Fibroblast of skin of left biceps (primary cell): ENCODE measurements at regions not wholly inside any gene's neighbourhood (a gene's known extent, or its start where the extent isn't known, plus 50 kb on each side); places are given as distances from the start of the nearest gene placed in this dataset.

Experiments
- DNase-seq, 2 experiments: peaks; one replicate each; pipeline ENCODE4 v3.0.0-alpha.2; 2013; ENCODE audit warnings: low read depth in 2 of 2

GRCh38 chr16:79329967-79330366, 270.6 kb downstream of the MAF start:
- DNase-seq: no peak

GRCh38 chr16:79329166-79329521, 271.4 kb downstream of the MAF start:
- DNase-seq: no peak

DNA sequence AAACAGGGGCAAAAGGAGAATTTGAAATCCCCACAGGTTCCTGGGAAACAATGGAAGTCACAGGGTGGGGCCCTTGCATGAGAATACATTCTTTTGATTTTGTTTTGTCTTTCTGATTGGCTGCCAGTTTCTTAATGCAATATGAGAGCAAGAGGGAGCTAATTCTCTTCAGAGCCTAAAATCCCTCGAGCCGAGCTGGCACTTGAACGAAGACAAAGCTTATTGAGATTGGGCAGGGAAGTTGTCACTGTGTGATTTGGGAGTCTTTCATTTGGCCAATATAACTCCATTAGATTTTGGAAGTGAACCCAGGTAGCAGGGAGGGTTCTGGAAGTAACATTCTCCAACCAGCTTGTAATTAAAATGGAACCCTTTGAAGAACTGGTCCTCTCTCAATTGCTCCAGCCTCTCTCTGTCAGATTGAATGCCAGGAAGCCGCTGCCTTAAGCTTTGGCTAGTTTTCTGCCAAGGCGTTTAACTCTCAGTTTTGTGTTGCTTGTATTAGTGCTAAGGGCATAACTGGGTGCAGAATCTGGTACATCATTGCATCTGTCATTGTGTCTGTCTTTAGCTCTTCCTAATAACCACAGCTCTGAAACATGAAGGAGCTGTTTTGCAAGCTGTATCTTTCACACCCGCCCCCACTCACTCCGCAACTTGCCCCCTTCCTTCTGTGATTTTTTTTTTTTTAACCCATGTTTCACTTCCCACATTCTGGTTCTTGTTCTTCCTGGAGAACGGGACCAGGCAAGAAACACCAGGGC, 272.0 kb downstream of the MAF start:
- DNase-seq: no peak

DNA sequence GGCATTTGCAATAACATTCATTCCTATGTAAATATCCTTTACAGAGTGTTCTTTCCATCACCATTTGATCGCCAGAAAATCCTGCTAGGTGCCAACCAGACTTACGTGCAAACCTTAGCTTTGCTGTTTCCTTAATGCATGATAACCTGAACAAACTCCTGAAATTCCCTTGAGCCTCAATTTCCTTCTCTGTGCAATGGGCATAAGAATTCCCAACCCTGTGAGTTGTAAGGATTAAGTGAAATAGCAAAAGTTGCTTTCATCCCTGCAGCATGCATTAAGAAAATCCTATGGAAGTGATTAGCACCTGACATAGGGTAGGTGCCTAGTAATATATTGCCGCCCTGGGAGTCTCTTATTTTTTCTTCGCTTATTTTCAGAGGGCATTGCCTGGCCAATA, 272.7 kb downstream of the MAF start:
- no peak for DNase-seq

DNA sequence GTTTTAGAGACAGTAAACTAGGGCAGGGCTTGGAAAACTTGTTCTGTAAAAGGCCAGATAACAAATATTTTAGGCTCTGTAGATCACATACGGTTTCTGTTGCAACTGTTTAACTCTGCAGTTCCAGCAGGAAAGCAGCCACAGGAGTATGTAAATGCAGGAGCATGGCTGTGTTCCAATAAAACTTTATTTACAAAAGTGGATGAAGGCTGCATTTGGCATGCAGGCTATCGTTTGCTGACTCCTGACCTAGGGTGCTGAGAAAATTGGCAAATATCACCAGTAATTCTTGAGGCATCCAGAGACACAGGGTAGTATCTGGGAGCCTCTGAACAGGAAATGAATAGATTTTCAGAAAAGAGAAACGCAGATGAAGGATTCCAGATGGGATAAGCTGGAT, 274.0 kb downstream of the MAF start:
- DNase-seq: no peak

GRCh38 chr16:79325226-79325945, 275.2 kb downstream of the MAF start:
- DNase-seq: no peak

DNA sequence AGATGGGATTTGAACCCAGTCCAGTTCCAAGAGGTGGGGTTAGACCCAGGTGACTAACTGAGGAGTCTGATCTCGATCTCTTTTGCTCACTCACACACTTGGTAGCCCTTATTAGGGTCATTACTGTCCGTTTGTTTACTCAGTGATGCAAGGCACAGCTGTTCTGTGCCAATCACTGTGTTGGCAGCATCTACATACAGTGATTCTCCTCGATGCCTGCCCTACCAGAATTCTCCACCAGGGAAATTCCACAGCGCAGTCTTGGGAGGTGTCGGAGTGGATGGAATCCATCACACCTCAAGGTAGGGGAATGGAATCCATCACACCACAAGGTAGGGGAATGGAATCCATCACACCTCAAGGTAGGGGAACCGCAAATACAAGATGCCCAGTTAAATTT, 279.6 kb downstream of the MAF start:
- DNase-seq: no peak

- no peak for DNase-seq
These were observed 282.2 kb downstream of the MAF start for GRCh38 chr16:79318143-79318899.

DNA sequence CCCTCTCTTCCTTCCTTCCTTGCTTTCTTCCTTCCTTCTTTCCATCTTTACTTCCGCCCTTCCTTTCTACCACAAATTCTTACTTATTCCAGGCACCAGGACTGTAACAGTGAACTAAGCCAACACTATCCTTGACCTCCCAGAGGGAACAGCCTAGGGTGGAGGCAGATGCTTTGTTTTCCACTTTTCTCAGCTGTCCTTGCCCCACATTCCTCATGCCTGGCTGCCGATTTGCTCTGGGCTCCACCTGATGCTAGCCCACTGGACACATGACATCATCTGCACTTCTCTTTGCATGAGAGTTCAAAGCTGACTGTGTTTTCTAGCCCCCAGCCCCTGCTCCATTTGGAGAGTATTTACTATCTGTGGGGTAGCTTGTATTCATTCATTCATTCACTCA, 283.0 kb downstream of the MAF start:
- DNase-seq: no peak

DNA sequence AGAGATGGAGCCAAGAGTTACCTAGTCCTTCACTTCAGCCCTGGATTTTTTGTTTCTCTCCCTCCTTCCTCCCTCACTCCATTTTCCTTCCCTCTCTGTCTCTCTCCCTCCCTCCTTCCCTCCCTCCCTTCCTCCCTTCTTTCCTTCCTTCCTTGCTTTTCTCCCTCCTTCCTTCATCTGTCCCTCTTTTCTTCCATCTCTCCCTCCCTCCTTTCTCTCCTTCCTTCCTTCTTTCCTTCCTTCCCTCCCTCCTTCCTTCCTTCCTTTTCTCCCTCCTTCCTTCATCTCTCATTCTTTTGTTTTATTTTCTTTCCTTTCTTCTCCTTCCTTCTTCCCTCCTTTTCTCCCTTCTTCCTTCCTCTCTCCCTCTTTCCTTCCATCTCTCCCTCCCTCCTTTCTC, 283.5 kb downstream of the MAF start:
- no peak for DNase-seq

GRCh38 chr16:79316004-79316458, 284.5 kb downstream of the MAF start:
- DNase-seq: no peak

GRCh38 chr16:79312502-79312901, 288.0 kb downstream of the MAF start:
- no peak for DNase-seq

DNA sequence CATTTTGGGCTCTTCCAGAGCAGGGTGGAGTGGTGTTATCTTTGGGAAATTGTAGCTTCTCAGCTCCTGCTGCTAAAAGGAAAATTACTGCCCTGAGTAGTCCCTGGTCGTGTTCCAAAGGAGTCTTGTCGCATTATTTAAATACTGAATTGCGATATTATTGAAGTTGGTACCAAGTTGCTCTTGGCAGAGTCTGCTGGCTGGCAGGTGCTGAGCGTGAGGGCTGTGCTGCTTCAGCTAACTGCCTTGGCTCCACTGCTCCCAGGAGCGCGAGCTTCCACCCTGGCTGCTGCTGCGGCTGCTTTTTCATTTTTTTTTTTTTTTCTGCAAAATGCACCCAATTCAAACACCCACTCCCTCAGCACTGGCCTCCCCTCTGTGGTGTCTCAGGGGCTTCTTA, 289.8 kb downstream of the MAF start:
- no peak for DNase-seq

- DNase-seq: no peak
These were observed 290.9 kb downstream of the MAF start for GRCh38 chr16:79309606-79310005.

- DNase-seq: no peak
These were observed 293.3 kb downstream of the MAF start for GRCh38 chr16:79307214-79307613.

DNA sequence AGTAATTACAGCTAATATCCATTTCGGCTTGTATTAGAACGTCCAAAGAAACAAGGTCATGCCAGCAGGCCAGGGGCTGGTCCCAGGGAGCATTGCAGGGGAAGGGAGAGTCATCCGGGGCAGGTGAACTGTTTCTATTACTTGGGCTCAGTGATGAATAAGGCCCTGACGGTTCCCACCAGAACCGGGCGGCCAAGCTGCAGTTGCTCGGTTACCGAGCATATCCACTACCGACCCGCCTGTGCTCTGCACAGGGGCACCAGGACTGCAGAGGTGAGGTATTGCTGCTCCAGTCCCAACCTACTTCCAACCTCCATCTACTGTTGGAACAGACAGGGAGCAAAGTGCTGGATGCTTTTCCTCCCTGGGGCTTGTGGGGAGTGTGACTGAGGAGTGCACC, 295.5 kb downstream of the MAF start:
- no peak for DNase-seq

DNA sequence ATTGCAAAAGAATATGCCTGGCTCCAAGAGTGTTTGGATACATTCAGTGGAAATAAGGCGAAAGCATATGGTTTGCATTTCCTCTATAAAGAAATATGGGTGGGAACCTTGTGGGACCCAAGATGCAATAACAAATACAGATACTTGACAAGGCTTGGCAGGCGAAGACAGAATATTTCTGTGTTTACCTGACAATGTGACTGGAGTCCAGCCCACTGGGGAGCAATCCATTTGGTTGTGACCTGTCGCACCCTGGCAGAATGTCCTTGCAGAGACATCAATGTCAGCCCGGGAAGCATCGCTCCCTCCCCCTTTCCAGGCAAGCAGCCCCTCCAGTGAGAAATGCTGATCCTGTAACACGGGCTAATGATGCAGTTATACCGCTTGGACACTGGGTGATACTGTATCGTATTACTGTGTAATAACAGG, 296.6 kb downstream of the MAF start:
- no peak for DNase-seq

- DNase-seq: no peak
These were observed 297.3 kb downstream of the MAF start for GRCh38 chr16:79303206-79303605.

DNA sequence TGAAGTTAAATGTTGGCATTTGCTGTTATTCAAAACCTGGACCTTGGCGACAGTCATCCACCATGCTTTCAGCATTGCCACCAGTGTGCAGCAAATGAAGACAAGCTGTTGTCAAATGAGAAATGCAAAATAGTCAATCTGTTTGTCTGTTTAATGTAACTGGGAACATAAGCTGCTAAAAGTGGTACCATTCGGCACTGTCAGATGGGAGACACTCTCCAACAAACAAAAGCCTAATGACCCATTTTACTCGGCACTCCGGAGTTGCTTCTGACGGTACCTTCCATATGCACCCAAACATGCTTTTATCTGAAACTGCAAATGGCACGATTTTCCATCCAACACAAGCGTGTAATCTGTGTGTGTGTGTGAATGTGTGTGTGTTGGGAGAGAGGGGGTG, 297.8 kb downstream of the MAF start:
- no peak for DNase-seq

- no peak for DNase-seq
These were observed 299.5 kb downstream of the MAF start for GRCh38 chr16:79301051-79301450.

DNA sequence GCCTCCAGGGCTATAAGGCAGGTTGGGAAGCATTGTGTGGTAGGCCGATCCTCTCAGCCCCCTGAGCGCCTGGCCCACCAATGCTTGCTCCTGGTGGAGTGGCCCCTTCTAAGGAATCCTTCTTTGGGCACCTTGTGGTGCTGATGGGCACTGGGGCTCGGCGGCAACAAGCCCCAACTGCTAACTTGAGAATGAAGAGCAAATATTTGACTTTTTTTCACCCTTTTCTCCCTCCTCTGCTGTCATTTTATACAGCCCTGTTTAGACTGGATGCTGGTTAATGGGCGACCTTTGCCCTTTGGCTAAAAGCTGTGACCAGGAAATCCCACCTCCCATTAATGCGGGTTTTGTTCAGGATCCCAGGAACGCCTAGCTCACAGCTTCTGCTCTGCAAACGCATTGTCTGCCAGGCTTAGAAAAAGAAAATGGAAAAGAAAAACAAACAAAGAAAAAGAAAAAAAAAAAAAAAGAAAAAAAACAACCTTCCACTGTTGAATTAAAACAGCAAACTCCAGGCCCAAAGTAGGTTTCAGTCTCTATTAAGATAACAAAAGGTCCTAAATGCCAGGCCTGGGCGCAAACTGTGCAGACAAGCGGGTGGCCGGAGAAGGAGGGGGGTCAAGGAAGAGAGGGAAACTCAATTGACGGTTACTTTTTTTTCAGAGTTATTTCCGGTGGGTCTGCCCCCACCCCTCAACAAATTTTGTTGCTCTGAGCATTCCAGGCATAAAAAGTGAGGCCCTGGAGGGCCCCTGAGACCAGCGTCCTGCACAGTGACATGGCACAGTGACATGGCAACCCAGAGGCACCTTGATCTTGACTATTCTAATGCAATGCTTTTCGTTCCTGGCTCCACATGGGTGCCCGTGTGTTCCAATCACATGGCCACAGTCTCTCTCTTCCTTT, 301.4 kb downstream of the MAF start:
- no peak for DNase-seq

DNA sequence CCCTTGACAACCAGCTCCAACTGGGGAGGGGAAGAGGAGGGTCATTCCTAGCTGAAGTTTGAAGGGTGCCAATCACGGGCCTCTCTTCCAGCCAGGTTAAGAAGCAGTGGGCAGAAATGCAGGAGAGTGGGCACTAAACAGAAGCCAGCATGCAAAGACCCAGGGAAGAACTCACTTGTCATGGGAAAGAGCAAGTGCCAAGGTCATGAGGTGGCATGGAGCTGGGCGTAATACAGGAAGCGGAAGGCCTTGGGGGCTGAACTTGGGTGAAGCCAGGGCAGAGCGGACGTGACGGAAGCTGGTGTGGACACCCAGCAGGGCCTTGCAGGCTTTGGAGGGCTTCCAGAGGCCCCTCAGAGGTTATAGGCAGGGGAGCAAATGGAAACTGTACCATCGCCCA, 302.1 kb downstream of the MAF start:
- DNase-seq: no peak
